Right ventricle myocardium superior (tissue), 1 donor: ENCODE measurements at regions not wholly inside any gene's neighbourhood (a gene's known extent, or its start where the extent isn't known, plus 50 kb on each side); places are given as distances from the start of the nearest gene placed in this dataset.
"Not testable (repeated sequence)": the region's sequence is repeated elsewhere in the genome, so short reads cannot be mapped to it uniquely, and the experiment has no call there.

Experiments
- ATAC-seq: fragments of 200-7000 bp; cut with Tn5 transposase; one replicate; pipeline ENCODE4 v1.9.1; 2020; ENCODE audit warnings: mild to moderate bottlenecking; ENCODE audit not compliant: poor library complexity
- DNase-seq: peaks from one replicate; pipeline ENCODE4 v3.0.0-alpha.2; 2020
- intact Hi-C: fragments of 100-400 bp; cut with DNase I; formaldehyde crosslinking; loops from one replicate; pipeline ENCODE4 v1.11.2; 2022
- donor health status: DM: no; HTN: yes; CAD: no; lungs with severe emphysema.

DNA sequence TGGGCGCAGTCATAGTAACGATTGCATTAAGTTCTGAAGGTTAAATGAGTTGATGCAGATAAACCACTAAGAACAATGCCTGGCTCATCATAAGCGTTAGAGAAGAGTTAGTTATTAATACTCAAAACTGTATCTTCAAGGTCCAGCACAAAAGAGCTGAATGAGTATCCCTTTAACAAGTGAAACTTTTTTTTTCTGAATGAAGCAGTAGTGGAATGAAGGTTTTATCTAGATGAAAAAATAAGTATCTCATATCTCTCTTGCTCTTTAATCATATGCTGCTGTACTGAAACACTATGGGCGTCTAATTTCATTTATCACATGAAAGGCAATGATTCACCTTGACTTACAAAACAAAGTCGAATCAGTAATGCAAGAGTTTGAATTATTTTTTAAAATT lies 207.4 kb downstream of the BCAS1 start:
- DNase-seq, ATAC-seq, intact Hi-C loops: not testable (repeated sequence)

DNA sequence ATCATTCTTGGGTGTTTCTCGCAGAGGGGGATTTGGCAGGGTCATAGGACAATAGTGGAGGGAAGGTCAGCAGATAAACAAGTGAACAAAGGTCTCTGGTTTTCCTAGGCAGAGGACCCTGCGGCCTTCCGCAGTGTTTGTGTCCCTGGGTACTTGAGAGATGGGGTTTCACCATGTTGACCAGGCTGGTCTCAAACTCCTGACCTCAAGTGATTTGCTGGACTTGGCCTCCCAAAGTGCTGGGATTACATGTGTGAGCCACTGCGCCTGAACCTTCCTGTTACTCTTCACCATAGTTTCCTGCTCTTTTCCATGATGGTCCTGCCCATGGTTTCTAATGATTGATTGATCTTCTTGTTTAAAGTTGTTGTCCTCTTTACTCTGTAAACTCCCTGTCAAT lies 207.9 kb downstream of the BCAS1 start:
- DNase-seq, ATAC-seq, intact Hi-C loops: not testable (repeated sequence)

DNA sequence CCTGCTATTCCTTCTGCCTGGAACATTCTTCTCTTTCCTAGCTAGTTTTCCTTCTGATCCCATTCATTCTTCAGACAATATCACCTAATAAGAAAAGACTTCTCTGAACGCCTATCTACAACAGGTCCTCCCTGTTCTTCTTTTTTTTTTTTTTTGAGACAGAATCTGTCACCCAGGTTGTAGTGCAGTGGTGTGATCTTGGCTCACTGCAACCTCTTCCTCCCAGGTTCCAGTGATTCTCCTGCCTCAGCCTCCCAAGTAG lies 208.3 kb downstream of the BCAS1 start:
- intact Hi-C loops, result not testable (repeated sequence)

GRCh38 chr20:53859684-53860083 lies 210.7 kb downstream of the BCAS1 start:
- DNase-seq (peak; percentile 75), ATAC-seq (peak; percentile 90)
- intact Hi-C loops, result no loop called here

More for the DNA sequence above, 208.3 kb downstream of the BCAS1 start:
- not testable (repeated sequence) for ATAC-seq, DNase-seq

DNA sequence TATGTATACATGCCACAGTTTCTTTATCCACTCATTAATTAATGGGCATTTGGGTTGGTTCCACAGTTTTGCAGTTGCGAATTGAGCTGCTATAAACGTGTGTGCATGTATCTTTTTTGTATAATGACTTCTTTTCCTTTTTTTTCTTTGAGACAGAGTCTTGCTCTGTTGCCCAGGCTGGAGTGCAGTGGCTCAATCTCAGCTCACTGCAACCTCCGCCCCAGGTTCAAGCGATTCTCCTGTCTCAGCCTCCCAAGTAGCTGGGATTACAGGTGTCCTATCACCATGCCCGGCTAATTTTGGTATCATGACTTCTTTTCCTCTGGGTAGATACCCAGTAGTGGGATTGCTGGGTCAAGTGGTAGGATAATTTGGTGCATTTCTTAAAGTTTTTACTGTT lies 211.4 kb downstream of the BCAS1 start:
- ATAC-seq, DNase-seq, intact Hi-C loops: not testable (repeated sequence)

DNA sequence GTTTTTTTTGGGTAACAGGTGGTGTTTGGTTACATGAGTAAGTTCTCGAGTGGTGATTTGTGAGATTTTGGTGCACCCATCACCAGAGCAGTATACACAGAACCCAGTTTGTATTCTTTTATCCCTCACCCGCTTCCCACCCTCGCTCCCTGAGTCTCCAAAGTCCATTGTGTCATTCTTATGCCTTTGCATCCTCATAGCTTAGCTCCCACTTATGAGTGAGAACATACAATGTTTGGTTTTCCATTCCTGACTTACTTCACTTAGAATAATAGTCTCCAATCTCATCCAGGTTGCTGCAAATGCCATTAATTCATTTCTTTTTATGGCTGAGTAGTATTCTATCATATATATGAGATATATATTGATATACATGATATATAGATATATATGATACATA lies 211.9 kb downstream of the BCAS1 start:
- ATAC-seq, intact Hi-C loops, DNase-seq: not testable (repeated sequence)

GRCh38 chr20:53857723-53858236 lies 212.6 kb downstream of the BCAS1 start:
- ATAC-seq, result peak; percentile 61
- intact Hi-C loops, result no loop called here
- DNase-seq, result peak; percentile 52

DNA sequence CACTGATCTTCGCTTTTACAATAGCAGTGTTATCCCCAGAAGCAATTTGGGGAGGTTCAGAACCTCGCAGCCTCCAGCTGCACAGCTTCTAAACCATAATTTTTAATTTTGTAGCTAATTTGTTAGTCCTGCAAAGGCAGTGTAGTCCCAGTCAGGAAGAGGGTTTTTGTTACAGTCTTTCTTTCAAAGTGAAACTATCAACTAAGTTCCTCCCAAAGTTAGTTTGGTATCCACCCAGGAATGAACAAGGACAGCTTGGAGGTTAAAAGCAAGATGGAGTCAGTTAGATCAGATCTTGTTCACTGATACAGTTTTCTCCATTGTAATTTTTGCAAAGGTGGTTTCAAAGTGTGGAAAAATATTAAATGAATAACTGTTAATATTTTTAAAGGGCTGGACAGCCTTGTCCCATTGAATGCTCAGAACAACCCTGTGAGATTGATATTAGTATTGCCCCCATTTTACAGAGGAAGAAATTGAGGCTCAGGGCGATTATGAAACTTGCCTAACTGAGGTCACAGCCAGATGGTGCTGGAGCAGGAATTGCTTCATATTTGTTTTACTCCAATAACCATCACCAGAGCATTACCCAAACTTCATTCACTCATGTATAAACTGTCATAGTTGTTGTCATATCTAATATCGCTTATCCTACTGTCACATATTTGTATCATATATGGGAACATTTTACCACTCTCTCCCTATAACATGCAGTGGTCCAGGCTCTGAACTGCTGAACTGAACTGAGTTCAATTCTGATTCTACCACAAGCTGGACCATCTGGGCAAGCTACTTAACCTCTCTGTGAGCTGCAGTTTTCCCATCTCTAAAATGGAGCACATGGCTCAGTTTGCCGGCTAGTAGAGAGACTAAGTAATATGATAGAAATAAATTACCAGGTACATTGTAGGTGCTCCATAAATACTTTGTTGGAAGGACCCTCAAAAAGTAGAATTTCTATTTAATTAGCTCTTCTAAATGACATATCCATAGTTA lies 213.8 kb downstream of the BCAS1 start:
- intact Hi-C loops, result no loop called here
- ATAC-seq (no peak), DNase-seq (no peak)

- peak; percentile 32 for ATAC-seq
- no peak for DNase-seq
- intact Hi-C loops, result no loop called here
Measured at GRCh38 chr20:53855733-53856132, 214.7 kb downstream of the BCAS1 start.

DNA sequence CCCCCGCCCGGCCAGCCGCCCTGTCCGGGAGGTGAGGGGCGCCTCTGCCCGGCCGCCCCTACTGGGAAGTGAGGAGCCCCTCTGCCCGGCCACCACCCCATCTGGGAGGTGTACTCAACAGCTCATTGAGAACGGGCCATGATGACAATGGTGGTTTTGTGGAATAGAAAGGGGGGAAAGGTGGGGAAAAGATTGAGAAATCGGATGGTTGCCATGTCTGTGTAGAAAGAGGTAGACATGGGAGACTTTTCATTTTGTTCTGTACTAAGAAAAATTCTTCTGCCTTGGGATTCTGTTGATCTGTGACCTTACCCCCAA lies 215.8 kb downstream of the BCAS1 start:
- intact Hi-C loops, DNase-seq, ATAC-seq: not testable (repeated sequence)

DNA sequence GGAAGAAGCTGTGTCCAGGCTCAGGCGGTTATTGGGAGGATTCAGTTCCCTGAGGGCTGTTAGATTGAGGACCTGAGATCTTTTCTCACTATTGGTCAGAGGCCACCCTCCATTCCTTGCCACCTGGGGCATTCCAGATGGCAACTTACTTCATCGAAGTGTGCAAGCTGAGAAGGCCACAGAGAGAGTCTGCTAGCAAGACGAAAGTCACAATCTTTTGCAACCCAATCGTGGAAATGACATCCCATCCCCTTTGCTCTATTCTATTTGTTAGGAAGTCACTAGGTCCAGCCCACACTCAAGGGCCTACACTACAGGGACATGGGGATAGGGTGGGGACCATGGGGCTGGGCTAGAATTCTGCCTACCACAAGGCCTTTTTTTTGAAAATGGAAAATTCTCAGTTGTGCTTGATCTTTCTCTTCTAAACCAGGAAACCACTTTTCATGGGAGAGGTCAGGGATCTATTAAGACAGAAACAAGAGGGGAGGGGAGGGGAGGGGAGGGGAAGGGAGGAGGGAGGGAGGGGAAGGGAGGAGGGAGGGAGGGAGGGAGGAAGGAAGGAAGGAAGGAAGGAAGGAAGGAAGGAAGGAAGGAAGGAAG lies 217.2 kb downstream of the BCAS1 start:
- ATAC-seq (no peak), DNase-seq (no peak)
- intact Hi-C loops, result no loop called here

- intact Hi-C loops, result no loop called here
- no peak for DNase-seq
- no peak for ATAC-seq
Measured at GRCh38 chr20:53852691-53853090, 217.7 kb downstream of the BCAS1 start.

DNA sequence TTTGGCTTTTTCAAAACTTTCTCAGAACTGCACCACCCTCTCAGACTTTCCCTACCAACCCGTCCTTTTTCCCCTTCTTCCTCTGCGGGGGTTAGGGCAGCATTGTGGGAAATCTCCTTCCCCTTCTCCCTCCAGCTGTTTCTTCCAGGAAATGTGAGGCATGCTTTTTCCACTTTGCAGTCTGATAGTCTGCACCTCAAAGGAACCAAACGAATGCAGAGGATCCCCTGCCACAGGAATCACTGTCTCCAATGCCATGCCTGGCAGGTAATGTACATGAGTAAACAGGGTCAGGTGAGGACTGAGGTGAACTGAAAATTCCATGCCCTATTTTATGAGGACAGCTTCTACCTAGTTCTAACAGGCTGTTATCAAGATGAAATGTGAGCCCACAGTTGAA lies 218.4 kb downstream of the BCAS1 start:
- intact Hi-C loops, result no loop called here
- DNase-seq (no peak), ATAC-seq (no peak)

- ATAC-seq (no peak), DNase-seq (no peak)
- intact Hi-C loops, result no loop called here
Measured at GRCh38 chr20:53850319-53850718, 220.1 kb downstream of the BCAS1 start.

- intact Hi-C loops, result no loop called here
- DNase-seq, result no peak
- no peak for ATAC-seq
Measured at GRCh38 chr20:53849471-53850059, 220.8 kb downstream of the BCAS1 start.

GRCh38 chr20:53848304-53848703 lies 222.1 kb downstream of the BCAS1 start:
- DNase-seq (no peak), ATAC-seq (no peak)
- intact Hi-C loops, result no loop called here

GRCh38 chr20:53847837-53848170 lies 222.6 kb downstream of the BCAS1 start:
- peak; percentile 55 for ATAC-seq

DNA sequence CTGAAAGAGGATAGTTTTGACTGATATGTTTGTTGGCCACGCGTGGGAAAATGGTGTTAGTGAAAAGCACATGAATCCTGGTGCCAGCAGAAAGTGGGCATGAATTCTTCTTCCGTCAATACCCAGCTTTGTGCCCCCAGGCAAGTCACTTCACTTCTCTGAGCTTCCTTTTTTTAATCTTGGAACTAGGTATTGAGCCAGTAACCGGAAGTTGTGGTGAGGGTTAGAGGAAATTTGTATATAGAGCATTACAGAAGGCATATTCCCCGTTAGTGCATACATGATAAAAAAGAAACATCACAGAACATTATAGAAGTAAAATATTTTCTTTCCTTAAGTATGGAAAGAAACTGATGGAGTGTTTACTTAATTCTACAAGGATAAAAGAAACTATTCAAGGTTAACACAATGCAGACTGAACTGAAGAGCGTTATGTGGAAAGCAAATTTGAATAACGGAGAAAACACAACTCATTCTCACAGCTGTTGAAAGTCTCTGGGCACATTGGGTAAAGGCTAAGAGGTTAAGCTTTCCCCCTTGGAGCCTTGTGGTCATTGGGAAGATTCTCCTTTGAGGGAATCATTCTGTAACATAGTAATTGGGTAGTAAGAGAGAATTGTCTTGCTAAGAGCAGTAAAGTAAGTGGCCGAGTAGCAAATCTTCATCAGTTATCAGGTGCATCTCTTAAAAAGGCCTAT lies 223.1 kb downstream of the BCAS1 start:
- intact Hi-C loops, result no loop called here
- DNase-seq, result no peak
- ATAC-seq, result peak; percentile 60

More at GRCh38 chr20:53847837-53848170, 222.6 kb downstream of the BCAS1 start:
- no peak for DNase-seq
- intact Hi-C loops, result no loop called here

- ATAC-seq, result no peak
- intact Hi-C loops, result no loop called here
- DNase-seq, result no peak
Measured at GRCh38 chr20:53846640-53847039, 223.8 kb downstream of the BCAS1 start.
